ENCODE measurements at regions not wholly inside any gene's neighbourhood (a gene's known extent, or its start where the extent isn't known, plus 50 kb on each side); places are given as distances from the start of the nearest gene placed in this dataset.

DNA sequence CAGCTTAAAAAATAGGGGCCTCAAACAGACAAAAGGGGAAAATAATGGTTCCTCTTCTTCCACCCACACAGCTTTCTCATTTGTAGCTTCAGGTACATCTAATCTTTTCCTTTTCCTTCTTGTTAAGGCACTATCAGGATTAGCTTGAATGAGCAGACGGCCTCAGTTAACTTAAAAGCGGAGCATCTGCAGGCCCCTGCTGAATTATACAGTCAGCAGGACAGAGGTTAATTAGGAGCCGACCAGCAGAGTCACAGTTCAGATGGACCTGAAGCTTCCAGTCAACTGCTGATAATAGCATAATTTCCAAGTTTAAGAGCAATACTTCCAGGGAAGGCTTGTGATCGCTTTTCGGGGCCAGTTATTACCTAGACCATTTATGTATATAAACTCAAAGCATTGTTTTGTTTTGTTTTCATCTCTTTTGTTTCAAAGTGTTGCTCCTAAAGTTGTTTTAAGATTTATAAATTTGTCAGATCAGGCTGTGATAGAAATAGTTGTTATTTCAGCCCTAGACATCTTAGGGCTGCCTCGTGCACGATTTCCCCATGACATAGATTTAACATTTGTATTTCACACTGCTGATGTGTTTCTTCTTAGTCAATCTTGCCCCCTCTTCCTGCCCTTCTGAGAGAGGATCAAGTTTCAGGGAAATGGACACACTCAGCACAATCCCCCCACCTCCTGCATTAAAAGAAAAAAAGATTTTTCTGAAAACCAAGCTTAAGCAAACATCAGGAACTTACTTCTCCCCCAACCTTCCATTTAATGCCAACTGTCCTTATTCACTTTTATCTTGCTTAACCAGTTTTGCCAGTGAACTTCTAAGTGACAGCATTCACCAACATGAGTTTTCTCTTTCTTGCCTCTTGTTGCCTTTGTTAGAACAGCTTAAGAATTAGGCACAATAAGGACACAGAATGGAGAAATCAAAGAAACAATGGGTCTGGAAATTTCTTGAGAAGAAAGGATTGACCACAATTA lies 449.8 kb downstream of the ARHGEF28 start:
- TF ChIP-seq CTCF (IDR thresholded peaks at IDR 0.05; ENCODE audit: borderline replicate concordance, extremely low read depth, low read length, poor library complexity, severe bottlenecking) (no peak), EZH2 (IDR thresholded peaks at IDR 0.05; ENCODE audit: borderline replicate concordance, low read depth, low read length, severe bottlenecking) (no peak)
- H3K79me2 ChIP-seq (ENCODE audit: insufficient read depth, low read length), result no peaks in the 10 kb centered on the region
- DNase-seq, result no peak
- no peak overlapping the region for H3K4me2 ChIP-seq (ENCODE audit: insufficient read depth, low read length)
- H3K9me3 ChIP-seq (ENCODE audit: insufficient read depth, low read length, severe bottlenecking), result no peaks in the 10 kb centered on the region
- H3K9ac ChIP-seq (ENCODE audit: low read depth, low read length), result no peak overlapping the region
- no peak overlapping the region for H3K4me3 ChIP-seq (ENCODE audit: low read depth in 1 of 2, low read length in 2 of 2)
- no peaks in the 10 kb centered on the region for H4K20me1 ChIP-seq (ENCODE audit: insufficient read depth, low read length)
- H3K4me1 ChIP-seq (ENCODE audit: insufficient read depth, low read length), result no peaks in the 10 kb centered on the region
- H3K27me3 ChIP-seq (ENCODE audit: insufficient read depth, low read length, poor library complexity), result peaks cover 6% of the 10 kb centered on the region
- H3K36me3 ChIP-seq (ENCODE audit: insufficient read depth, low read length), result no peaks in the 10 kb centered on the region
- H3K27ac ChIP-seq (ENCODE audit: low read length), result no peak overlapping the region
- ATAC-seq (ENCODE audit: insufficient read depth, low read depth), result no peak
- H2AFZ ChIP-seq (ENCODE audit: low read depth, low read length), result no peak overlapping the region

GRCh38 chr5:74074111-74074510 lies 448.1 kb downstream of the ARHGEF28 start:
- Histone ChIP-seq H3K79me2 (ENCODE audit: insufficient read depth, low read length) (no peaks in the 10 kb centered on the region), H3K4me2 (ENCODE audit: insufficient read depth, low read length) (no peak overlapping the region), H3K27me3 (ENCODE audit: insufficient read depth, low read length, poor library complexity) (peaks cover 6% of the 10 kb centered on the region), H3K4me1 (ENCODE audit: insufficient read depth, low read length) (no peaks in the 10 kb centered on the region), H3K36me3 (ENCODE audit: insufficient read depth, low read length) (no peaks in the 10 kb centered on the region), H4K20me1 (ENCODE audit: insufficient read depth, low read length) (no peaks in the 10 kb centered on the region), H3K4me3 (ENCODE audit: low read depth in 1 of 2, low read length in 2 of 2) (no peak overlapping the region), H2AFZ (ENCODE audit: low read depth, low read length) (no peak overlapping the region), H3K9me3 (ENCODE audit: insufficient read depth, low read length, severe bottlenecking) (no peaks in the 10 kb centered on the region), H3K27ac (ENCODE audit: low read length) (no peak overlapping the region), H3K9ac (ENCODE audit: low read depth, low read length) (no peak overlapping the region)
- DNase-seq (no peak), ATAC-seq (ENCODE audit: insufficient read depth, low read depth) (no peak)
- TF ChIP-seq CTCF (IDR thresholded peaks at IDR 0.05; ENCODE audit: borderline replicate concordance, extremely low read depth, low read length, poor library complexity, severe bottlenecking), result no peak
- no peak for TF ChIP-seq EZH2 (IDR thresholded peaks at IDR 0.05; ENCODE audit: borderline replicate concordance, low read depth, low read length, severe bottlenecking)

GRCh38 chr5:74073257-74073656 lies 447.3 kb downstream of the ARHGEF28 start:
- no peak overlapping the region for H3K27ac ChIP-seq (ENCODE audit: low read length)
- no peak overlapping the region for H3K9ac ChIP-seq (ENCODE audit: low read depth, low read length)
- no peaks in the 10 kb centered on the region for H3K9me3 ChIP-seq (ENCODE audit: insufficient read depth, low read length, severe bottlenecking)
- DNase-seq (no peak), ATAC-seq (ENCODE audit: insufficient read depth, low read depth) (no peak)
- no peaks in the 10 kb centered on the region for H3K36me3 ChIP-seq (ENCODE audit: insufficient read depth, low read length)
- no peak overlapping the region for H3K4me2 ChIP-seq (ENCODE audit: insufficient read depth, low read length)
- no peak overlapping the region for H3K4me3 ChIP-seq (ENCODE audit: low read depth in 1 of 2, low read length in 2 of 2)
- H2AFZ ChIP-seq (ENCODE audit: low read depth, low read length), result no peak overlapping the region
- no peaks in the 10 kb centered on the region for H4K20me1 ChIP-seq (ENCODE audit: insufficient read depth, low read length)
- TF ChIP-seq CTCF (IDR thresholded peaks at IDR 0.05; ENCODE audit: borderline replicate concordance, extremely low read depth, low read length, poor library complexity, severe bottlenecking), result no peak
- no peak for TF ChIP-seq EZH2 (IDR thresholded peaks at IDR 0.05; ENCODE audit: borderline replicate concordance, low read depth, low read length, severe bottlenecking)
- no peaks in the 10 kb centered on the region for H3K79me2 ChIP-seq (ENCODE audit: insufficient read depth, low read length)
- peaks cover 6% of the 10 kb centered on the region for H3K27me3 ChIP-seq (ENCODE audit: insufficient read depth, low read length, poor library complexity)
- no peaks in the 10 kb centered on the region for H3K4me1 ChIP-seq (ENCODE audit: insufficient read depth, low read length)
